T47D (cell line): ENCODE measurements at regions not wholly inside any gene's neighbourhood (a gene's known extent, or its start where the extent isn't known, plus 50 kb on each side); places are given as distances from the start of the nearest gene placed in this dataset.

ENCODE experiments used
- DNase-seq, 2 experiments: peaks; one replicate each; pipeline versions ENCODE4 v3.0.0 to v3.0.0-alpha.2; 2011 to 2012; ENCODE audit warnings: low read depth in 1 of 2, low spot score in 1 of 2
- JUND ChIP-seq: IDR thresholded peaks from 2 replicates; pipeline ENCODE4 v1.6.1; 2012; ENCODE audit warnings: low read depth
- in situ Hi-C: cut with HindIII; loops from 2 replicates; pipeline ENCODE4 v1.10.0; 2016; ENCODE audit warnings: low sequenced_read_pairs, low pct_unique_long_range_greater_than_20kb

GRCh38 chr5:142385194-142385593, 60.4 kb upstream of the SPRY4 start:
- no peak for DNase-seq
- no peak for TF ChIP-seq JUND
- in situ Hi-C loops = no loop called here

GRCh38 chr5:142384014-142384413, 59.2 kb upstream of the SPRY4 start:
- no peak for TF ChIP-seq JUND
- no peak for DNase-seq
- in situ Hi-C loops = no loop called here

GRCh38 chr5:142382186-142382585, 57.4 kb upstream of the SPRY4 start:
- TF ChIP-seq JUND = no peak
- no peak for DNase-seq
- in situ Hi-C loops = no loop called here

GRCh38 chr5:142378737-142379634, 54.2 kb upstream of the SPRY4 start:
- DNase-seq = no peak
- in situ Hi-C loops = no loop called here
- TF ChIP-seq JUND = no peak

GRCh38 chr5:142375944-142376411, 51.2 kb upstream of the SPRY4 start:
- DNase-seq = no peak
- in situ Hi-C loops = no loop called here
- no peak for TF ChIP-seq JUND
